ENCODE measurements at regions not wholly inside any gene's neighbourhood (a gene's known extent, or its start where the extent isn't known, plus 50 kb on each side); places are given as distances from the start of the nearest gene placed in this dataset.

- no peak for DNase-seq (ENCODE audit: extremely low spot score)
- TF ChIP-seq CTCF (IDR thresholded peaks at IDR 0.05; ENCODE audit: control extremely low read depth, extremely low read depth, low read depth, missing control alignments), result no peak
- POLR2A ChIA-PET, result no interaction called here
- CTCF ChIA-PET, result interaction anchor here (1.1 kb wide), 1 partner anchor 11 kb away, joined by 3 read pairs; no protein-coding TSS in a partner anchor
Observed at GRCh38 chr16:8469102-8469778, 121.1 kb downstream of the TMEM114 start.

GRCh38 chr16:8464979-8465378 is 125.3 kb downstream of the TMEM114 start:
- DNase-seq (ENCODE audit: extremely low spot score), result no peak
- CTCF ChIA-PET, result no interaction called here

GRCh38 chr16:8459085-8459733 is 131.1 kb downstream of the TMEM114 start:
- ChIA-PET CTCF (no interaction called here), POLR2A (no interaction called here)
- no peak for DNase-seq (ENCODE audit: extremely low spot score)
- TF ChIP-seq CTCF (IDR thresholded peaks at IDR 0.05; ENCODE audit: control extremely low read depth, extremely low read depth, low read depth, missing control alignments), result no peak

More at GRCh38 chr16:8464979-8465378, 125.3 kb downstream of the TMEM114 start:
- no peak for TF ChIP-seq CTCF (IDR thresholded peaks at IDR 0.05; ENCODE audit: control extremely low read depth, extremely low read depth, low read depth, missing control alignments)
- POLR2A ChIA-PET, result no interaction called here

DNA sequence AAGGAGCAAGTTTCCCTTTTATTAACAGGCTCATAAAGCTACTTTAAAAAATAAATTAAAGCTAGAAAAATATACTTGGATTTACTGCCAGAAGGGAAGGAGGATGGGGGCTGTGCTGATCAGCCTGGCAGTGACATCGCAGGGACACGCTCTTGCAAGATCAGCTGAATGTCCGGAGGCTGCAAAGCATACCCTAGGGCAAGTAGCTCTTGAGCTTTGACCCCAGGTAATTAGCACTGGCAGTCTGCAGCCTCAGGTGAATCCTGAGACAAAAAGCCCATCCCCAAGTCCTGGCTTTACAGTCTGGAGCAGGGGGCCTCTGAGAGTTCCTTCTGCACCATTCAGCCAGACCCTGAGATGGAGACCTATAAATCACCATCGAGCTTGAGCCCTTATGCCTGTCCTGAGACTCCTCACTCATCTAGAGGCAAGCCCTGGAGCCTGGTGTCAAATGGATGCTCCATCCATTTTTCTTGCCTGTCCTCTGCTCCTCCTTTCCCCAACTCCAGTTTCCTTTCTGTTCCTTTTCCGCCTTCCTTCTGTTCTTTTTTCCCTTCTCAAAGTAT is 131.7 kb downstream of the TMEM114 start:
- CTCF ChIA-PET, result interaction anchor here (1.2 kb wide), 1 partner anchor 11 kb away, joined by 3 read pairs; no protein-coding TSS in a partner anchor
- POLR2A ChIA-PET, result no interaction called here
- DNase-seq (ENCODE audit: extremely low spot score), result no peak
- no peak for TF ChIP-seq CTCF (IDR thresholded peaks at IDR 0.05; ENCODE audit: control extremely low read depth, extremely low read depth, low read depth, missing control alignments)

DNA sequence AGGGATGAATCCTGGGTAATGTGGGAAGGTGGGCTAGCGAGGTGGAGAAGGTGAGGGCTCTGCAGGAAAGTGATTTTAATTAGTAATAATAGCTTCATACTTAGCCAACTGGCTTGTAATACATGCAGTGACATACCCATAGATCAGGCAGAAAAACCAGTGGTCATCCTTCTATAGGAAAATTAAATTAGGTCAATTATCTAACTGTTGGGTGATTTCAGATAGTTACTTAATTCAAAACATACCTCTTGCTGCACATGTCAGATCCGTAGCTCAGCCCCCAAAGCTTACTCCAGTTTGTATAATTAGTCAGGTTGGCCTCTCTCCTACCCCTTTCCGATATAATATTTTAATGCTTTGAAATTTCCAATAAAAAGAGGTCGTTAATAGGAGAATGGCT is 137.0 kb downstream of the TMEM114 start:
- POLR2A ChIA-PET, result no interaction called here

More for the DNA sequence above, 137.0 kb downstream of the TMEM114 start:
- no peak for DNase-seq (ENCODE audit: extremely low spot score)
- CTCF ChIA-PET, result interaction anchor here (1.3 kb wide), 2 partner anchors 13 to 16 kb away, joined by 3 to 4 read pairs; no protein-coding TSS in a partner anchor
- TF ChIP-seq CTCF (IDR thresholded peaks at IDR 0.05; ENCODE audit: control extremely low read depth, extremely low read depth, low read depth, missing control alignments), result no peak
